HG03097 (cell line): ENCODE measurements at regions not wholly inside any gene's neighbourhood (a gene's known extent, or its start where the extent isn't known, plus 50 kb on each side); places are given as distances from the start of the nearest gene placed in this dataset.
"Not testable (repeated sequence)": the region's sequence is repeated elsewhere in the genome, so short reads cannot be mapped to it uniquely, and the experiment has no call there.

Experiments used
- ATAC-seq: cut with Tn5 transposase; IDR thresholded peaks from one replicate; pipeline ENCODE4 v1.9.1; 2021; ENCODE audit not compliant: unreplicated experiment, low FRiP score

- ATAC-seq = no peak
These were observed 98.2 kb upstream of the RASA1 start for GRCh38 chr5:87169300-87169991.

DNA sequence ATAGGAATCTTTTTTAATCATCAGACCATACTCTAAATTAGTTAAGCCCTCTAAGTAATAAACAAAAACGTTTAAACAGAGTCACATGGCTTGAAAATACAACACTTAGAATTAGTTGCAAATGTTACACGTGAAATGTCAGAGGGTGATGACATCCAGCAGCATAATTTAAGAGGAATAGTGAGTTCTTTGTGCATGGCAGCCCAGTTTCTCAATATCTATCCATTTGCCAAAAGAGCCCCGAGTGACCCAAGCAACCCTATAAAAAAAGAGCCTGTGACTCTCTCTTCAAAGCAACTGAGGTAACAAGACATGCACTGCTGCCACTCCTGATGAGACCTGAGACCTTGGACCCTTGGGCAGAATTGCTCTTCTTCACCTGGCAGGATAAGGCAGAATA lies 96.9 kb upstream of the RASA1 start:
- ATAC-seq = no peak

- ATAC-seq = no peak
These were observed 85.0 kb upstream of the RASA1 start for GRCh38 chr5:87182649-87183048.

GRCh38 chr5:87183896-87184295 lies 83.8 kb upstream of the RASA1 start:
- no peak for ATAC-seq

- ATAC-seq = no peak
These were observed 83.1 kb upstream of the RASA1 start for GRCh38 chr5:87184605-87185004.

- no peak for ATAC-seq
These were observed 81.8 kb upstream of the RASA1 start for GRCh38 chr5:87185838-87186237.

GRCh38 chr5:87188391-87188790 lies 79.3 kb upstream of the RASA1 start:
- no peak for ATAC-seq

DNA sequence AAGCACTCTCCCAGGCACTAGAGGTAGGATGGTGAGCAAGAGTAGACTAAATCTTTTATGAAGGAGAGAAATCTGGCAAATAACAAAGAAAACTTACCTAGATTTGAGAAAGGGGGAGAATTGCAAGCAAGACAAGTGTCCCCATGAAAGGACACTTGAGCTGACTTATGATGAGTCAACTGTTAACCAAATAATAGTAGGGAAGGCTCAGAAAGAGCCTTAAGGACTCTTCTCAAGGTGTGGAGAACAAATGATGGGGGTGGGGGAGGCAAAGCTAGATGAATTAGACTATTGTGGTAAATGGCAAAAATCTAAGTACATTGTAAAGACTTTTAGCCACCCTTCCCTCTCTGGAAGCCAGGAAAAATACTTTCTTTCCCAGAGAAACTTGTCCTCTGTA lies 77.6 kb upstream of the RASA1 start:
- no peak for ATAC-seq

DNA sequence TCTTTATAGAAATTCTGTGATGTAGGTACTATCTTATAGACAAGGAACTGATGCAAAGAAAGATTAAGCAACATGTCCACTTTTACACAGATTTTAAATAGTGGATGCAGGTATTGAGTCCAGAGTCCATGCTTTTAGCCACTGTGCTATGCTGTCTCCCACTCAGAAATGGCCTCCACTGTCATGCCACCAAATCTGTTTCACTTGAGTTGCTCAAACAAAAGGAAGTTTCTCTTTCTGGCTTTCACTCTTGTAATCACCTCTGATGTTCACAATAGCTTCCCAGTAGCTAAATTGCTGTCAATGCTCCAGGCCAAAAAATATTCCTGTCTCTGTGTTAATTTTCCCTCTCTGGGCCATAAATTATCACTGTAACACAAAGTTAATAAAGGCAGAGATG lies 77.0 kb upstream of the RASA1 start:
- ATAC-seq = no peak

- ATAC-seq = no peak
These were observed 76.0 kb upstream of the RASA1 start for GRCh38 chr5:87191645-87192044.

- ATAC-seq = no peak
These were observed 72.5 kb upstream of the RASA1 start for GRCh38 chr5:87195104-87195591.

DNA sequence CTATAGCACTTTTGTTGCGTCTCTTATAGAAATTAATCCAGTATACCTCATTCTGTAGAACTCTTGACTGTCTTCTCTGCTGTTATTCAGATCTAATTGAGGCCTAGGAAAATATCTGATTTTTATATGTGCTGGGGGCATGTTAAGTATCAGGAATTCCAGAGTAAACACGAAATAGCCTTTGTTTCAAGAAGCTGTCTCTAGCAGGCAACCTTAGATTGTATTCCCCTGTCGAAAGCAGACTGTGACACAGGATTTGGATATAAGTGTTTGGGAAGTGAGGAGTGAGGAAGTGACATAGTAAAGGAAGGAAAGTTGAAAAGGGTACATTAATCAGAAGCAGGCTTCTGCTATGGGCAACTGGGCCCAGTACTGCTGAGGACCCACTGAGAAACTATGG lies 72.1 kb upstream of the RASA1 start:
- no peak for ATAC-seq

GRCh38 chr5:87198010-87198409 lies 69.7 kb upstream of the RASA1 start:
- ATAC-seq = no peak

GRCh38 chr5:87199246-87199645 lies 68.4 kb upstream of the RASA1 start:
- ATAC-seq = not testable (repeated sequence)

DNA sequence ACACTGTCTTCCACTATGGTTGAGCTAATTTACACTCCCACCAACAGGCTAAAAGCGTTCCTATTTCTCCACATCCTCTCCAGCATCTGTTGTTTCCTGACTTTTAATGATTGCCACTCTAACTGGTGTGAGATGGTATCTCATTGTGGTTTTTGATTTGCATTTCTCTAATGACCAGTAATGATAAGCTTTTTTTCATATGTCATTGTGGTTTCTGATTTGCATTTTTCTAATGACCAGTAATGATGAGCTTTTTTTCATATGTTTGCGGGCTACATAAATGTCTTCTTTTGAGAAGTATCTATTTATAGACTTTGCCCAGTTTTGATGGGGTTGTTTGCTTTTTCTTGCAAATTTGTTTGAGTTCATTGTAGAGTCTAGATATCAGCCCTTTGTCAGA lies 68.0 kb upstream of the RASA1 start:
- not testable (repeated sequence) for ATAC-seq

DNA sequence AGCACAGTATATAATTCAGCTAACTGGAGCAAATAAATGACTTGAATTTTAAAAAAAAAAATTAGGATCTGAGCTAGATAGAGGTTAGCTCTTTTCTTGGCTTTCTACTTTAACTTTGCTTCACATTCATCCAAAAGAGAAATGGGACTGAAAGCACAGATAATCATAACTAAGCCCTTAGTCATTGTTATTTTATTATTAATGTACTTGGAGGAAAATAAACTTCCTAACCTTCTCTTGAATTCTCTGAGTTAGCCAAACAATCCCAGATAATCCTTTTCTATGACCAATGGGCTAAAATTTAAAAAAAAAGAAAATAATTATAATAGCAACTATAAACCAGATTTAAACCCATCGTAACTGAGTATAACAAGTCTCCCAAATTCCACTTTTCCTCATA lies 57.6 kb upstream of the RASA1 start:
- ATAC-seq = no peak

DNA sequence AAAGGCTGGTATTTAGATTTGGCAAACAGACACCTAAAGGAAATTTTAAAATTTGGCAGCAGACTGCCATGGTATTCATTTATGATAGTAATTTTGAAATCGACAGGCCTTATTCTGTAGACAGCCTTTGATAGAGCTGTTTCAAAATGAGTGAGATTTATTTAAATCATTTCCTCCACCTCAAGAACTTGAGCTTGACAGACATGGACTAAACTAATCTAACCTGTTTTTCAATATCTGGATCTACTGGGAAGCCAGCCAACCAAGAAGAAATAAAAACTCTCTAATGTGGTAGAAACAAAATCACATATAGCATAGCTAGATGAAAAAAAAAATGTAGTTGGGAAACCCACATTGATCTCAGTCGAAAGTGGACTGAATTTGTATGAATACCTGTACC lies 56.9 kb upstream of the RASA1 start:
- ATAC-seq = no peak

DNA sequence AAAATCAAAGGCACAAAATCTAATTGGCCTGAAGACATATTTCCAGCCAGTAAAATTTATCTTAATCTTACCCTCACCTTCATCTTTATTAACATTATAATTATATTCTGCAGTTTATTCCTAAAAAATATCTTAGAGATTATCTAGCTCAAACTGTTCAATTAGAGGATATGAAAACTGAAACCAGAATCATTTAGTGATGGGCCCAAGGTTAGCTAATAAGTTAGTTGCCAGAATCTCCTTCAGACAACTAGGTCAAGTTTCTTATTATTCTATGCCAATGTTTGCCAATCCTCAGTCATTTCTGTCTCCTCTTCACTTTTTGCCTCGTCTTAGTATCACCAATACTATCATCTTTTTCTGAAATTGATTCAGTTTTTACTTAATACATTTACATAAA lies 56.0 kb upstream of the RASA1 start:
- no peak for ATAC-seq

- ATAC-seq = not testable (repeated sequence)
These were observed 55.5 kb upstream of the RASA1 start for GRCh38 chr5:87212183-87212582.

DNA sequence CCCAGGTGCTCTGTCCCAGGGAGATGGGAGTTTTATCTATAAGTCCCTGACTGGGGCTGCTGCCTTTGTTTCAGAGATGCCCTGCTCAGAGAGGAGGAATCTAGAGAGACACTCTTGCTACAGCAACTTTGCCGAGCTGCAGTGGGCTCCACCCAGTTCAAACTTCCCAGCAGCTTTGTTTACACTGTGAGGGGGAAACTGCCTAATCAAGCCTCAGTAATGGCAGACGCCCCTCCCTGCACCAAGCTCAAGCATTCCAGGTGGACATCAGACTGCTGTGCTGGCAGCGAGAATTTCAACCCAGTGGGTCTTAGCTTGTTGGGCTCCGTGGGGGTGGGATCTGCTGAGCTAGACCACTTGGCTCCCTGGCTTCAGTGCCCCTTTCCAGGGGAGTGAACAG lies 50.2 kb upstream of the RASA1 start:
- not testable (repeated sequence) for ATAC-seq
